ENCODE measurements at regions not wholly inside any gene's neighbourhood (a gene's known extent, or its start where the extent isn't known, plus 50 kb on each side); places are given as distances from the start of the nearest gene placed in this dataset.

GRCh38 chr10:64320448-64320847 is 799.2 kb downstream of the REEP3 start:
- Mint-ChIP-seq H3K36me3 (ENCODE audit: low read depth) (peaks cover 11% of the 10 kb centered on the region), H3K9me3 (peaks cover 18% of the 10 kb centered on the region), H3K4me3 (no peak overlapping the region), H3K4me1 (peaks cover 37% of the 10 kb centered on the region), H3K27me3 (ENCODE audit: low read depth, poor library complexity) (no peaks in the 10 kb centered on the region), H3K27ac (no peak overlapping the region)
- no peak for TF ChIP-seq CTCF (IDR thresholded peaks at IDR 0.05)
- DNase-seq = no peak

- peaks cover 19% of the 10 kb centered on the region for H3K36me3 Mint-ChIP-seq (ENCODE audit: low read depth)
- TF ChIP-seq CTCF (IDR thresholded peaks at IDR 0.05) = no peak
- peaks cover 19% of the 10 kb centered on the region for H3K4me1 Mint-ChIP-seq
Measured at GRCh38 chr10:64329510-64329909, 808.3 kb downstream of the REEP3 start.

GRCh38 chr10:64332551-64332950 is 811.4 kb downstream of the REEP3 start:
- Mint-ChIP-seq H3K36me3 (ENCODE audit: low read depth) (peaks cover 2% of the 10 kb centered on the region), H3K27me3 (ENCODE audit: low read depth, poor library complexity) (no peaks in the 10 kb centered on the region), H3K9me3 (peaks cover 3% of the 10 kb centered on the region), H3K4me3 (no peak overlapping the region), H3K27ac (peak overlapping the region; percentile 94), H3K4me1 (peaks cover 19% of the 10 kb centered on the region)
- DNase-seq = no peak
- no peak for TF ChIP-seq CTCF (IDR thresholded peaks at IDR 0.05)

More at GRCh38 chr10:64329510-64329909, 808.3 kb downstream of the REEP3 start:
- Mint-ChIP-seq H3K4me3 (no peak overlapping the region), H3K27ac (no peak overlapping the region), H3K27me3 (ENCODE audit: low read depth, poor library complexity) (no peaks in the 10 kb centered on the region), H3K9me3 (peaks cover 29% of the 10 kb centered on the region)
- no peak for DNase-seq

- H3K36me3 Mint-ChIP-seq (ENCODE audit: low read depth) = no peaks in the 10 kb centered on the region
- H3K4me3 Mint-ChIP-seq = no peak overlapping the region
- peaks cover 3% of the 10 kb centered on the region for H3K27me3 Mint-ChIP-seq (ENCODE audit: low read depth, poor library complexity)
- no peaks in the 10 kb centered on the region for H3K9me3 Mint-ChIP-seq
- H3K4me1 Mint-ChIP-seq = peaks cover 19% of the 10 kb centered on the region
- H3K27ac Mint-ChIP-seq = no peak overlapping the region
- no peak for DNase-seq
- no peak for TF ChIP-seq CTCF (IDR thresholded peaks at IDR 0.05)
Measured at GRCh38 chr10:64334084-64334483, 812.9 kb downstream of the REEP3 start.

- DNase-seq = no peak
- Mint-ChIP-seq H3K27me3 (ENCODE audit: low read depth, poor library complexity) (no peaks in the 10 kb centered on the region), H3K9me3 (no peaks in the 10 kb centered on the region), H3K36me3 (ENCODE audit: low read depth) (no peaks in the 10 kb centered on the region), H3K27ac (no peak overlapping the region), H3K4me1 (no peaks in the 10 kb centered on the region), H3K4me3 (no peak overlapping the region)
- no peak for TF ChIP-seq CTCF (IDR thresholded peaks at IDR 0.05)
Measured at GRCh38 chr10:64344211-64344610, 823.0 kb downstream of the REEP3 start.

- Mint-ChIP-seq H3K4me1 (no peaks in the 10 kb centered on the region), H3K4me3 (no peak overlapping the region), H3K27ac (no peak overlapping the region), H3K27me3 (ENCODE audit: low read depth, poor library complexity) (no peaks in the 10 kb centered on the region), H3K9me3 (no peaks in the 10 kb centered on the region), H3K36me3 (ENCODE audit: low read depth) (no peaks in the 10 kb centered on the region)
- no peak for TF ChIP-seq CTCF (IDR thresholded peaks at IDR 0.05)
- DNase-seq = no peak
Measured at GRCh38 chr10:64345856-64346255, 824.7 kb downstream of the REEP3 start.
